HCT116 (cell line): ENCODE measurements at regions not wholly inside any gene's neighbourhood (a gene's known extent, or its start where the extent isn't known, plus 50 kb on each side); places are given as distances from the start of the nearest gene placed in this dataset.

Experiments
- ATAC-seq: fragments of 200-7000 bp; cut with Tn5 transposase; 2 replicates; pipeline ENCODE4 v1.9.1; 2020; ENCODE audit warnings: mild to moderate bottlenecking, moderate library complexity
- BruUV-seq: library from RNA; stranded (reverse); fragments of 400-500 nt; replicated peaks from 2 replicates; lab custom pipeline; 2021; lab: Mats Ljungman, UMichigan
- CTCF ChIA-PET: fragments of 300-600 bp; sonication (Branson Sonifier 250); formaldehyde crosslinking; loops from one replicate; lab custom pipeline; 2021; ENCODE audit warnings: antibody characterized with exemption; lab: Charles Lee
- POLR2A ChIA-PET: fragments of 300-600, 350-600 bp; sonication (Branson Sonifier 250); formaldehyde crosslinking; loops from one replicate; lab custom pipeline; 2021; ENCODE audit warnings: antibody characterized with exemption; lab: Charles Lee
- RAD21 ChIA-PET, 2 experiments: fragments of 300-600 bp; sonication (Branson Sonifier 250); formaldehyde crosslinking; loops; one replicate each; lab custom pipeline; 2023; ENCODE audit warnings: low total read pairs in 2 of 2; ENCODE audit not compliant: uncharacterized antibody in 2 of 2, unreplicated experiment in 2 of 2, low non-redundant PET in 1 of 2; lab: Charles Lee
- DNase-seq: peaks from one replicate; pipeline ENCODE4 v3.0.0-alpha.2; 2010; ENCODE audit warnings: low read depth, low spot score
- H2AFZ ChIP-seq: fragments of 200-600 bp; shearing (Covaris generic), sonication (generic); 2 replicates; pipeline ENCODE4 v1.6.1; 2017; ENCODE audit warnings: low read depth, mixed run types, mixed read lengths, antibody characterized with exemption, low read length; ENCODE audit not compliant: poor library complexity, severe bottlenecking
- H3K27ac ChIP-seq: 2 replicates; pipeline ENCODE4 v1.5.1; 2012; ENCODE audit warnings: low read depth, low read length
- H3K27me3 ChIP-seq: fragments of 200-600 bp; sonication (generic); 2 replicates; pipeline ENCODE4 v1.6.1; 2016; ENCODE audit warnings: mixed run types, low read length, mixed read lengths; ENCODE audit not compliant: insufficient read depth
- H3K36me3 ChIP-seq, 2 experiments: fragments of 200-500 bp in 1 of 2; fragments of 200-600 bp in 1 of 2; sonication (Bioruptor generic) in 1 of 2; sonication (generic) in 1 of 2; 2 replicates each; pipeline versions ENCODE4 v1.5.1 to v1.6.1; 2014 to 2016; ENCODE audit warnings: low read length in 2 of 2, inconsistent platforms in 1 of 2, mixed read lengths in 1 of 2, mixed run types in 1 of 2; ENCODE audit not compliant: insufficient read depth in 2 of 2, control insufficient read depth in 1 of 2
- H3K4me1 ChIP-seq, 2 experiments: fragments of 200-600 bp in 1 of 2; sonication (generic) in 1 of 2; 2 replicates each; pipeline versions ENCODE4 v1.5.1 to v1.6.1; 2012 to 2017; ENCODE audit warnings: low read length in 2 of 2, inconsistent platforms in 1 of 2, mild to moderate bottlenecking in 1 of 2, mixed read lengths in 1 of 2, mixed run types in 1 of 2, moderate library complexity in 1 of 2; ENCODE audit not compliant: insufficient read depth in 2 of 2, control insufficient read depth in 1 of 2
- H3K4me2 ChIP-seq: fragments of 200-600 bp; sonication (generic); 2 replicates; pipeline ENCODE4 v1.6.1; 2017; ENCODE audit warnings: mixed run types, low read length, mixed read lengths
- H3K4me3 ChIP-seq, 2 experiments: fragments of 200-600 bp in 1 of 2; sonication (generic) in 1 of 2; replicated peaks in 1 of 2; 2 replicates each; pipeline ENCODE4 v1.5.1; 2011 to 2016; ENCODE audit warnings: low read length in 2 of 2, control low read depth in 1 of 2, low read depth in 1 of 2, mild to moderate bottlenecking in 1 of 2, mixed read lengths in 1 of 2, mixed run types in 1 of 2
- H3K79me2 ChIP-seq: fragments of 200-600 bp; sonication (generic); 2 replicates; pipeline ENCODE4 v1.6.1; 2017; ENCODE audit warnings: mild to moderate bottlenecking, mixed run types, low read length, moderate library complexity, mixed read lengths; ENCODE audit not compliant: insufficient read depth
- H3K9ac ChIP-seq: fragments of 200-600 bp; sonication (generic); 2 replicates; pipeline ENCODE4 v1.6.1; 2016; ENCODE audit warnings: low read length, mixed read lengths
- H3K9me2 ChIP-seq: fragments of 200-600 bp; sonication (generic), shearing (Covaris generic); 2 replicates; pipeline ENCODE4 v1.6.1; 2017; ENCODE audit warnings: mixed run types, mild to moderate bottlenecking, moderate library complexity; ENCODE audit not compliant: insufficient read depth
- H3K9me3 ChIP-seq, 2 experiments: fragments of 200-500 bp in 1 of 2; fragments of 200-600 bp in 1 of 2; sonication (Bioruptor generic) in 1 of 2; sonication (generic) in 1 of 2; 2 replicates each; pipeline ENCODE4 v1.6.1; 2014 to 2017; ENCODE audit warnings: low read length in 2 of 2, mixed read lengths in 2 of 2, inconsistent platforms in 1 of 2, low read depth in 1 of 2, mild to moderate bottlenecking in 1 of 2, mixed run types in 1 of 2, moderate library complexity in 1 of 2; ENCODE audit not compliant: control insufficient read depth in 1 of 2, insufficient read depth in 1 of 2
- H4K20me1 ChIP-seq: fragments of 200-600 bp; sonication (generic), shearing (Covaris generic); 2 replicates; pipeline ENCODE4 v1.6.1; 2017; ENCODE audit warnings: mixed run types, mild to moderate bottlenecking, moderate library complexity; ENCODE audit not compliant: insufficient read depth
- CBX3 ChIP-seq: IDR thresholded peaks from 2 replicates; pipeline ENCODE4 v1.6.1; 2012; ENCODE audit warnings: low read depth
- EGR1 ChIP-seq: IDR thresholded peaks from 2 replicates; pipeline ENCODE4 v1.6.1; 2012; ENCODE audit warnings: low read depth
- ELF1 ChIP-seq: IDR thresholded peaks from 2 replicates; pipeline ENCODE4 v1.6.1; 2012; ENCODE audit warnings: low read depth, borderline replicate concordance
- EZH2 ChIP-seq: fragments of 200-600 bp; sonication (generic); IDR thresholded peaks from 2 replicates; pipeline ENCODE4 v1.6.1; 2017; ENCODE audit warnings: antibody characterized with exemption, mixed run types
- EZH2phosphoT487 ChIP-seq: fragments of 200-600 bp; IDR thresholded peaks from 2 replicates; pipeline ENCODE4 v1.6.1; 2018; ENCODE audit warnings: antibody characterized with exemption, borderline replicate concordance
- JUND ChIP-seq: IDR thresholded peaks from 2 replicates; pipeline ENCODE4 v1.6.1; 2012
- POLR2A ChIP-seq: IDR thresholded peaks from 2 replicates; pipeline ENCODE4 v1.7.0; 2011; ENCODE audit warnings: borderline replicate concordance; ENCODE audit not compliant: insufficient read depth, insufficient read length; ENCODE audit errors: extremely low read depth
- RAD21 ChIP-seq: IDR thresholded peaks from 2 replicates; pipeline ENCODE4 v1.6.1; 2012; ENCODE audit warnings: low read depth, mild to moderate bottlenecking
- SP1 ChIP-seq: IDR thresholded peaks from 2 replicates; pipeline ENCODE4 v1.6.1; 2012; ENCODE audit warnings: low read depth
- TCF7L2 ChIP-seq: IDR thresholded peaks from 2 replicates; pipeline ENCODE4 v1.7.0; 2011; ENCODE audit warnings: borderline replicate concordance, inconsistent platforms; ENCODE audit not compliant: insufficient read depth, insufficient read length; ENCODE audit errors: extremely low read depth
- YY1 ChIP-seq: IDR thresholded peaks from 2 replicates; pipeline ENCODE4 v1.6.1; 2011; ENCODE audit warnings: low read length, low read depth, moderate library complexity, mild to moderate bottlenecking; ENCODE audit not compliant: insufficient replicate concordance; ENCODE audit errors: extremely low read depth
- ZFX ChIP-seq: fragments of 450-650 bp; IDR thresholded peaks from 2 replicates; pipeline ENCODE4 v1.6.1; 2017
- ZNF274 ChIP-seq: fragments of 200-500 bp; sonication (Bioruptor generic); IDR thresholded peaks from 2 replicates; pipeline ENCODE4 v1.6.1; 2014; ENCODE audit warnings: mild to moderate bottlenecking, low read depth, low read length, inconsistent platforms
- intact Hi-C: fragments of 100-400 bp; cut with micrococcal nuclease; formaldehyde crosslinking; loops from 2 replicates; pipeline ENCODE4 v1.10.0; 2022
- TF ChIP-seq, protein P1 (sequence below): IDR thresholded peaks from 2 replicates; pipeline ENCODE4 v1.6.1; 2012
- TF ChIP-seq, protein P2 (sequence below): IDR thresholded peaks from 2 replicates; pipeline ENCODE4 v1.6.1; 2011; ENCODE audit warnings: mild to moderate bottlenecking, low read length, moderate library complexity; ENCODE audit not compliant: insufficient replicate concordance; ENCODE audit errors: extremely low read depth
- TF ChIP-seq, protein P3 (sequence below), 3 experiments: fragments of 200-600 bp in 1 of 3; sonication (generic) in 1 of 3; IDR thresholded peaks in 2 of 3; conservative IDR thresholded peaks in 1 of 3; 2 replicates each; pipeline ENCODE4 v1.5.1; 2012 to 2017; ENCODE audit warnings: low read depth in 2 of 3, low read length in 2 of 3, antibody characterized with exemption in 1 of 3, borderline replicate concordance in 1 of 3, control low read depth in 1 of 3, mild to moderate bottlenecking in 1 of 3, mixed read lengths in 1 of 3, mixed run types in 1 of 3, moderate library complexity in 1 of 3; ENCODE audit not compliant: insufficient read depth in 1 of 3

DNA sequence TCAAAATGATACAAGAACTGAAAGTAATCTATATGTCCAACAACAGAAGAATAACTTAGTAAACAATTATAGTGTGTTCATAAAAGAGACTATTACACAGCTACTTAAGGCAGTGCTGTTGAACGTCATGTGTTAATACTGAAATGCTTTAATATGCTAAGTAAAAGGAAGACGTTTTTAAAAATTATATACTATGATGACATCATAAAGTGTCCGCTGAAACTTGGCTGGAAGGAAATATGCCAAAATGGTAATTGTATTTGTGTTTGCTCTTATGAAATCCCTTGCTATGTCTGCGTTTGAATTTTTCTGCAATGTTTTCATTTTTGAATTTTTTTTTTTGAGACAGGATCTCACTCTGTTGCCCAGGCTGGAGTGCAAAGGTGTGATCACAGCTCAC, 679.3 kb downstream of the DHX35 start:
- no peak overlapping the region for H3K4me2 ChIP-seq
- TF ChIP-seq ELF1, result no peak
- no peak for TF ChIP-seq CBX3
- no peak for TF ChIP-seq SP1
- no peak for TF ChIP-seq ZNF274
- TF ChIP-seq, protein P1, sequence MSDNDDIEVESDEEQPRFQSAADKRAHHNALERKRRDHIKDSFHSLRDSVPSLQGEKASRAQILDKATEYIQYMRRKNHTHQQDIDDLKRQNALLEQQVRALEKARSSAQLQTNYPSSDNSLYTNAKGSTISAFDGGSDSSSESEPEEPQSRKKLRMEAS, result no peak
- no peak overlapping the region for H2AFZ ChIP-seq
- H3K27me3 ChIP-seq, result no peaks in the 10 kb centered on the region
- intact Hi-C loops, result no loop called here
- no peak overlapping the region for H3K4me3 ChIP-seq
- no peak for DNase-seq
- no peak overlapping the region for H3K27ac ChIP-seq
- H3K9me2 ChIP-seq, result no peaks in the 10 kb centered on the region
- no TSS peak for BruUV-seq
- POLR2A ChIA-PET, result no interaction called here
- H3K9me3 ChIP-seq, result peaks cover 0 to 6% of the 10 kb centered on the region in 2 experiments; a peak in 2 of 4 replicates
- H3K4me1 ChIP-seq, result no peaks in the 10 kb centered on the region
- H3K9ac ChIP-seq, result no peak overlapping the region
- CTCF ChIA-PET, result no interaction called here
- H3K36me3 ChIP-seq, result no peaks in the 10 kb centered on the region
- no peaks in the 10 kb centered on the region for H4K20me1 ChIP-seq
- no peak for ATAC-seq
- RAD21 ChIA-PET, result no interaction called here
- no peaks in the 10 kb centered on the region for H3K79me2 ChIP-seq

DNA sequence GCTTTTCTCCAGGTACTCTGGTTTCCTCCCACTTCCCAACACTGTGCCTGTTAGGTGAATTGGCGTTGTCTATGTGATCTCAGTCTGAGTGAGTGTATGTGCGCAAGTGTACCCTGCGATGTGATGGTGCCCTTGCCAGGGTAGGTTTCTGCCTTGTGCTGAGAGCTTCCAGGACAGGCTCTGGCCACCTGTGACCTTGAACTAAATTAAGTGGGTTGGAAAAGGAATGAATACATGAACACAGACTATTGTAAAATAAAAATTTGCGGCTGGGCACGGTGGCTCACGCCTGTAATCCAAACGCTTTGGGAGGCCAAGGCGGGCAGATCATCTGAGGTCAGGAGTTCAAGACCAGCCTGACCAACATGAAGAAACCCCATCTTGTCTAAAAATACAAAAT, 678.0 kb downstream of the DHX35 start:
- Histone ChIP-seq H3K4me1 (no peaks in the 10 kb centered on the region), H3K4me3 (no peak overlapping the region), H2AFZ (no peak overlapping the region), H3K4me2 (no peak overlapping the region), H3K79me2 (no peaks in the 10 kb centered on the region), H3K9me3 (no peaks in the 10 kb centered on the region; a peak in 2 of 4 replicates), H4K20me1 (no peaks in the 10 kb centered on the region), H3K27me3 (no peaks in the 10 kb centered on the region)
- ATAC-seq, result no peak
- no peak for DNase-seq
- CTCF ChIA-PET, result no interaction called here
- TF ChIP-seq, protein P2, sequence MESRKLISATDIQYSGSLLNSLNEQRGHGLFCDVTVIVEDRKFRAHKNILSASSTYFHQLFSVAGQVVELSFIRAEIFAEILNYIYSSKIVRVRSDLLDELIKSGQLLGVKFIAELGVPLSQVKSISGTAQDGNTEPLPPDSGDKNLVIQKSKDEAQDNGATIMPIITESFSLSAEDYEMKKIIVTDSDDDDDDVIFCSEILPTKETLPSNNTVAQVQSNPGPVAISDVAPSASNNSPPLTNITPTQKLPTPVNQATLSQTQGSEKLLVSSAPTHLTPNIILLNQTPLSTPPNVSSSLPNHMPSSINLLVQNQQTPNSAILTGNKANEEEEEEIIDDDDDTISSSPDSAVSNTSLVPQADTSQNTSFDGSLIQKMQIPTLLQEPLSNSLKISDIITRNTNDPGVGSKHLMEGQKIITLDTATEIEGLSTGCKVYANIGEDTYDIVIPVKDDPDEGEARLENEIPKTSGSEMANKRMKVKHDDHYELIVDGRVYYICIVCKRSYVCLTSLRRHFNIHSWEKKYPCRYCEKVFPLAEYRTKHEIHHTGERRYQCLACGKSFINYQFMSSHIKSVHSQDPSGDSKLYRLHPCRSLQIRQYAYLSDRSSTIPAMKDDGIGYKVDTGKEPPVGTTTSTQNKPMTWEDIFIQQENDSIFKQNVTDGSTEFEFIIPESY, result no peak
- TF ChIP-seq EZH2phosphoT487, result no peak
- TF ChIP-seq CBX3, result no peak
- no peak for TF ChIP-seq TCF7L2
- TF ChIP-seq, protein P1, result no peak
- no peak for TF ChIP-seq RAD21
- no peak for TF ChIP-seq EZH2
- no peak for TF ChIP-seq JUND
- no peak for TF ChIP-seq EGR1
- TF ChIP-seq SP1, result no peak
- TF ChIP-seq ELF1, result no peak
- TF ChIP-seq YY1, result no peak
- no peak for TF ChIP-seq POLR2A
- TF ChIP-seq ZFX, result no peak
- TF ChIP-seq, protein P3, sequence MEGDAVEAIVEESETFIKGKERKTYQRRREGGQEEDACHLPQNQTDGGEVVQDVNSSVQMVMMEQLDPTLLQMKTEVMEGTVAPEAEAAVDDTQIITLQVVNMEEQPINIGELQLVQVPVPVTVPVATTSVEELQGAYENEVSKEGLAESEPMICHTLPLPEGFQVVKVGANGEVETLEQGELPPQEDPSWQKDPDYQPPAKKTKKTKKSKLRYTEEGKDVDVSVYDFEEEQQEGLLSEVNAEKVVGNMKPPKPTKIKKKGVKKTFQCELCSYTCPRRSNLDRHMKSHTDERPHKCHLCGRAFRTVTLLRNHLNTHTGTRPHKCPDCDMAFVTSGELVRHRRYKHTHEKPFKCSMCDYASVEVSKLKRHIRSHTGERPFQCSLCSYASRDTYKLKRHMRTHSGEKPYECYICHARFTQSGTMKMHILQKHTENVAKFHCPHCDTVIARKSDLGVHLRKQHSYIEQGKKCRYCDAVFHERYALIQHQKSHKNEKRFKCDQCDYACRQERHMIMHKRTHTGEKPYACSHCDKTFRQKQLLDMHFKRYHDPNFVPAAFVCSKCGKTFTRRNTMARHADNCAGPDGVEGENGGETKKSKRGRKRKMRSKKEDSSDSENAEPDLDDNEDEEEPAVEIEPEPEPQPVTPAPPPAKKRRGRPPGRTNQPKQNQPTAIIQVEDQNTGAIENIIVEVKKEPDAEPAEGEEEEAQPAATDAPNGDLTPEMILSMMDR (IDR thresholded peaks at IDR 0.05 in 2 of 3, conservative IDR thresholded peaks at IDR 0.05 in 1 of 3; ENCODE audit: borderline replicate concordance in 1 of 3, insufficient read depth in 1 of 3, low read depth in 2 of 3, low read length in 2 of 3), result no peak
- TF ChIP-seq ZNF274, result no peak
- TF ChIP-seq, all 23 proteins: peak for 0
- H3K27ac ChIP-seq, result no peak overlapping the region
- ChIA-PET POLR2A (no interaction called here), RAD21 (no interaction called here)
- no peaks in the 10 kb centered on the region for H3K9me2 ChIP-seq
- no peak overlapping the region for H3K9ac ChIP-seq
- BruUV-seq, result no TSS peak
- H3K36me3 ChIP-seq, result no peaks in the 10 kb centered on the region
- intact Hi-C loops, result no loop called here
